ENCODE measurements at regions not wholly inside any gene's neighbourhood (a gene's known extent, or its start where the extent isn't known, plus 50 kb on each side); places are given as distances from the start of the nearest gene placed in this dataset.

- ATAC-seq (no peak), DNase-seq (ENCODE audit: low read depth, low spot score) (no peak)
- Histone ChIP-seq H3K4me3 (ENCODE audit: low read depth in 2 of 2, low read length in 2 of 2) (no peak overlapping the region), H3K36me3 (ENCODE audit: control insufficient read depth, insufficient read depth, low read length) (no peaks in the 10 kb centered on the region), H3K27ac (ENCODE audit: low read length) (no peak overlapping the region), H3K4me1 (ENCODE audit: control insufficient read depth, insufficient read depth, low read length) (no peaks in the 10 kb centered on the region), H3K9me3 (ENCODE audit: control insufficient read depth, insufficient read depth, low read depth, low read length) (no peaks in the 10 kb centered on the region), H3K27me3 (ENCODE audit: control insufficient read depth, insufficient read depth, low read length) (no peaks in the 10 kb centered on the region)
- CTCF ChIA-PET: no interaction called here
- no TSS peak for BruUV-seq (replicated peaks)
- in situ Hi-C loops (cut with HindIII; ENCODE audit: low pct_unique_long_range_greater_than_20kb, low sequenced_read_pairs): no loop called here
- intact Hi-C loops (cut with micrococcal nuclease; ENCODE audit: unreplicated experiment): no loop called here
- POLR2A ChIA-PET: no interaction called here
- TF ChIP-seq TCF7L2 (IDR thresholded peaks at IDR 0.05; ENCODE audit: low read depth, low read length): no peak
- TF ChIP-seq POLR2AphosphoS5 (IDR thresholded peaks at IDR 0.05; ENCODE audit: low read depth, low read length): no peak
- TF ChIP-seq CTCF (IDR thresholded peaks at IDR 0.05): no peak
These were observed 177.3 kb upstream of the C9orf72 start for GRCh38 chr9:27750566-27750965.

- ChIA-PET CTCF (no interaction called here), POLR2A (no interaction called here)
- DNase-seq (ENCODE audit: low read depth, low spot score): no peak
- TF ChIP-seq CTCF (IDR thresholded peaks at IDR 0.05): no peak
- TF ChIP-seq TCF7L2 (IDR thresholded peaks at IDR 0.05; ENCODE audit: low read depth, low read length): no peak
- no peak for TF ChIP-seq POLR2AphosphoS5 (IDR thresholded peaks at IDR 0.05; ENCODE audit: low read depth, low read length)
- no peak for TF ChIP-seq REST (IDR thresholded peaks at IDR 0.05; ENCODE audit: insufficient read depth in 1 of 2, low read depth in 2 of 2, low read length in 1 of 2)
- no peak for TF ChIP-seq SIN3A (IDR thresholded peaks at IDR 0.05; ENCODE audit: borderline replicate concordance, insufficient read depth, low read depth, low read length)
- Histone ChIP-seq H3K27me3 (ENCODE audit: control insufficient read depth, insufficient read depth, low read length) (no peaks in the 10 kb centered on the region), H3K36me3 (ENCODE audit: control insufficient read depth, insufficient read depth, low read length) (no peaks in the 10 kb centered on the region), H3K27ac (ENCODE audit: low read length) (no peak overlapping the region), H3K4me1 (ENCODE audit: control insufficient read depth, insufficient read depth, low read length) (no peaks in the 10 kb centered on the region), H3K9me3 (ENCODE audit: control insufficient read depth, insufficient read depth, low read depth, low read length) (no peaks in the 10 kb centered on the region), H3K4me3 (ENCODE audit: low read depth in 2 of 2, low read length in 2 of 2) (no peak overlapping the region)
- in situ Hi-C loops (cut with HindIII; ENCODE audit: low pct_unique_long_range_greater_than_20kb, low sequenced_read_pairs): no loop called here
- no peak for ATAC-seq
- BruUV-seq (replicated peaks): no TSS peak
- intact Hi-C loops (cut with micrococcal nuclease; ENCODE audit: unreplicated experiment): no loop called here
These were observed 178.8 kb upstream of the C9orf72 start for GRCh38 chr9:27752069-27752468.

- no peak overlapping the region for H3K4me3 ChIP-seq (ENCODE audit: low read depth in 2 of 2, low read length in 2 of 2)
- ChIA-PET CTCF (no interaction called here), POLR2A (no interaction called here)
- no peak for ATAC-seq
- intact Hi-C loops (cut with micrococcal nuclease; ENCODE audit: unreplicated experiment): no loop called here
- no peaks in the 10 kb centered on the region for H3K27me3 ChIP-seq (ENCODE audit: control insufficient read depth, insufficient read depth, low read length)
- no TSS peak for BruUV-seq (replicated peaks)
- in situ Hi-C loops (cut with HindIII; ENCODE audit: low pct_unique_long_range_greater_than_20kb, low sequenced_read_pairs): no loop called here
- H3K36me3 ChIP-seq (ENCODE audit: control insufficient read depth, insufficient read depth, low read length): no peaks in the 10 kb centered on the region
- no peaks in the 10 kb centered on the region for H3K9me3 ChIP-seq (ENCODE audit: control insufficient read depth, insufficient read depth, low read depth, low read length)
- no peak for TF ChIP-seq TCF7L2 (IDR thresholded peaks at IDR 0.05; ENCODE audit: low read depth, low read length)
- no peak for TF ChIP-seq CTCF (IDR thresholded peaks at IDR 0.05)
- TF ChIP-seq SIN3A (IDR thresholded peaks at IDR 0.05; ENCODE audit: borderline replicate concordance, insufficient read depth, low read depth, low read length): no peak
- no peak for TF ChIP-seq POLR2AphosphoS5 (IDR thresholded peaks at IDR 0.05; ENCODE audit: low read depth, low read length)
- TF ChIP-seq REST (IDR thresholded peaks at IDR 0.05; ENCODE audit: insufficient read depth in 1 of 2, low read depth in 2 of 2, low read length in 1 of 2): no peak
- no peak for DNase-seq (ENCODE audit: low read depth, low spot score)
- H3K4me1 ChIP-seq (ENCODE audit: control insufficient read depth, insufficient read depth, low read length): no peaks in the 10 kb centered on the region
- H3K27ac ChIP-seq (ENCODE audit: low read length): no peak overlapping the region
These were observed 182.6 kb upstream of the C9orf72 start for GRCh38 chr9:27755846-27756245.
